D721Med (cell line): ENCODE measurements at regions not wholly inside any gene's neighbourhood (a gene's known extent, or its start where the extent isn't known, plus 50 kb on each side); places are given as distances from the start of the nearest gene placed in this dataset.

Source experiments
- DNase-seq: peaks from one replicate; pipeline ENCODE4 v3.0.0; 2011; ENCODE audit warnings: low spot score; ENCODE audit not compliant: insufficient read length
- FAIRE-seq: peaks from 2 replicates; lab custom pipeline; 2011; peaks lifted over from hg19 to GRCh38; lab: Jason Lieb, UNC
- TF ChIP-seq, protein P1 (sequence below): IDR thresholded peaks from 2 replicates; pipeline ENCODE4 v1.5.1; 2012; ENCODE audit warnings: mild to moderate bottlenecking, control low read depth; ENCODE audit not compliant: insufficient read depth; ENCODE audit errors: missing control alignments

DNA sequence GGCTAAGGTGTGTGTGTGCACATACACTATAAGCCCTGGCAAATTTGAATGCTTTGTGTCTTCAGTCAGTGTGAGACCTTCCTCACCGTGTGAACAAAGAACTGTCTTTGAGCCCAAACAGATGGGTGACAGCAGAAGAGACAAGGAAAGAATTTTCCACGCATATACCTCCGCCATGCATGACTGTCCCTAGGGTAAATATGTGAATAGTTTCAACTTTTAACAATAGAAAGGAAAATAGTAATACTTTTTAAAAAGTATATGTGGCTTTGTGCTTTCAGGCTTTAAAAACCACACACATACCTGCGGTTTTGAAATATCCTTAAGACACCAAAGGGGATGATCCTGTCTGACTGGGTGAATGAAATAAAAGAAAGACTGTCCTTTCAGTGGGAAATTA, 438.6 kb upstream of the MPDZ start:
- FAIRE-seq (no peak), DNase-seq (no peak)

DNA sequence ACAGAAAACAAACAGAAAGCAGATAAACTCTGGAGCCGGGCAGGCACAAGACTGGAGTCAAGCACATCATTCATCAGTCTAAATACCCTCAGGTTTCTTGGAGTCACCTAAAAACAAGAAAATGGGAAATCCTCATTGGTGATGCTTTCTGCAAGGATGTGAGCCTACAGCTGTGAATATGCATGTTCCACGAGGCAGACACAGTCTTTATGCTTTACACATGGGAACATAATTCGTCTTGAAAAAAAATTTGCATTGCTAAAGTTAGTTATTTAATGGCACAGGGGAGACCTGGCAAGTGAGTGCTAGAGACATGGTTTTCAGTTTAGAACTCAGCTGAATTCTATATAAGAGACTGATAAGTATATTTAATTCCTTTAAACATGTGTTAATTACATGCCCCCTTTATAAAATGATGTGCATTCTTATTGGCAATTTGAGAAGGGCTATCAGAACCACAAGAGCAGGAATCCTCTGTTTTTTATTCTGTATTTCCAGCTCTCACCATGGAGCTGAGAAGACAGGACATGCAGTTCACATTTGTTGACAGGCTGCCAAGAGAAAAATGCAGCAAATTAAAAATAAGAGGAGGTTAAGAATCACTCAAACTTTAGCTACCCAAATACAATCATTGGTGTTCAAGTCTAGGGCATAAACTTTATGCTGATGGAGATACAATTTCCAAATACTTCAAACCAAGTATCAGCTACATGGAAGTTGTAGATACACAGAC, 438.0 kb upstream of the MPDZ start:
- no peak for FAIRE-seq
- DNase-seq, result no peak
- TF ChIP-seq, protein P1, sequence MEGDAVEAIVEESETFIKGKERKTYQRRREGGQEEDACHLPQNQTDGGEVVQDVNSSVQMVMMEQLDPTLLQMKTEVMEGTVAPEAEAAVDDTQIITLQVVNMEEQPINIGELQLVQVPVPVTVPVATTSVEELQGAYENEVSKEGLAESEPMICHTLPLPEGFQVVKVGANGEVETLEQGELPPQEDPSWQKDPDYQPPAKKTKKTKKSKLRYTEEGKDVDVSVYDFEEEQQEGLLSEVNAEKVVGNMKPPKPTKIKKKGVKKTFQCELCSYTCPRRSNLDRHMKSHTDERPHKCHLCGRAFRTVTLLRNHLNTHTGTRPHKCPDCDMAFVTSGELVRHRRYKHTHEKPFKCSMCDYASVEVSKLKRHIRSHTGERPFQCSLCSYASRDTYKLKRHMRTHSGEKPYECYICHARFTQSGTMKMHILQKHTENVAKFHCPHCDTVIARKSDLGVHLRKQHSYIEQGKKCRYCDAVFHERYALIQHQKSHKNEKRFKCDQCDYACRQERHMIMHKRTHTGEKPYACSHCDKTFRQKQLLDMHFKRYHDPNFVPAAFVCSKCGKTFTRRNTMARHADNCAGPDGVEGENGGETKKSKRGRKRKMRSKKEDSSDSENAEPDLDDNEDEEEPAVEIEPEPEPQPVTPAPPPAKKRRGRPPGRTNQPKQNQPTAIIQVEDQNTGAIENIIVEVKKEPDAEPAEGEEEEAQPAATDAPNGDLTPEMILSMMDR, result no peak

More for the DNA sequence above, 438.6 kb upstream of the MPDZ start:
- TF ChIP-seq, protein P1, result no peak

DNA sequence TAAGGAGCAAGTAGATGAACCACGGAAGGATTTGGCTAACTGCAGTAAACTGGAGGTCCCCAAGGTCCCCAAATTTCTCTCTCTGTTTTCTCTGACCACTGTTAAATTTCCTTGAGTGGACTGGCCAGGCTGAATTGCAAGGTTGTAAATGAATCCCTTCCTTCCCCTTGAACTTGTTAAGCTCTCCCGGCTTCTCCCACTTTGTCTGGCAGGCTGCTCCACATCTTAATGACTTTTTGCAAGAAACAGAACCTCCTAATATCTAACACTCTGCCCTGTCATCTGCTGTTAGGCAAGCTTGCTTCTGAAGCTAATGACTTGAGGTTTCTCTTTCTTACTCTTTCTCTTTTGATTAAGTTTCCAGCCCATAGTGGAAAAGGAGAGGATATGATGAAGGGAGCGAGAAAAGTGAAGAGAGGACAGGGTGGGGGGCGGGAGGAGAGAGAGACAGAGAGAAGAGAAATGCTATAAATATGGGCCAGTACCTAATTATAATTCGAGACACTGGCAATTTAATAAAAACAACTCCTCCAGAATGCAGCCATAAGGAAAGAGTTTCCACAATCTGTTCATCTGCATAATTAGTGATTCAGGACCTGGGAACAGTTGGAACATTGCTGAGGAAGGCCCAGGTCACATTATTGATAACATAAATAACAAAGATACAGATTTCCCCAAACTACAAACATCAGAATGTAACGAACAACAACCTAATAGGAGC, 437.3 kb upstream of the MPDZ start:
- FAIRE-seq (no peak), DNase-seq (no peak)
- TF ChIP-seq, protein P1, result no peak

DNA sequence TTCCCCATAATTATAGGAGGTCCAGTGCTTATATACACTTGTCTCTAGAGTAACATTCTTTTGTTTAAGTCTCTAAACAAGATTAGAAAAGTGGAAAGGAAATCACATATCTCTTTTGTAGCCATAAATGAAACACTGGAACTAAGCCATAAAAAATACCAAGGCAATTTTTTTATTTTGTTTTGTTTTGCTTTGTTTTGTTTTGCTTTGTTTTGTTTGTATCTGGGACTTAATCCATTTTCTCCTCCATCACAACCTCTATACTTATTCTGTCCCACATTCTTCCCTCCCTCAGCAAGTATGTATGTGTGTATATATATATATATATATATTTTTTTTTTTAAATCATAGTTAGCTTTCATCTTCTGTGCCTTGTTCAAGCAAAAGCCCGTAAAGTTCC, 436.6 kb upstream of the MPDZ start:
- DNase-seq (no peak), FAIRE-seq (no peak)
- TF ChIP-seq, protein P1, result no peak

DNA sequence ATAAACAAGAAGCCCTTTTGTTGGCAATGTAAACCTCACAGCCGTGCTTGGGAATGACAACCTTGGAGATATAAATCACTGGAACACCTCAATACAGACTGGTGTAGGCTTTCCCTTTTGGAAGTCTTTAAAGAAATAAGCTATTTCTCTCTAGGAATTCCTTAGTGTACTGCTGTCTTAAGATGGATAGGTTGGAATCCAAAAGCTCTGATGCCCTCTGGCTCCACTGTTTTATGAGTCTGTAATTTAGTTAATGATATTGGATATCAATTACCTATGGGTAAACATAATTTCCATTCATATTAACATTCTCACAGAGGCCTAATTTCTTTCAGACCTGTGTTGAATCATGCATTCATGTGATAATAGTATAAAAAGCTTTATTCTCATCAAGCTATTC, 435.9 kb upstream of the MPDZ start:
- TF ChIP-seq, protein P1, result no peak
- no peak for FAIRE-seq
- no peak for DNase-seq

DNA sequence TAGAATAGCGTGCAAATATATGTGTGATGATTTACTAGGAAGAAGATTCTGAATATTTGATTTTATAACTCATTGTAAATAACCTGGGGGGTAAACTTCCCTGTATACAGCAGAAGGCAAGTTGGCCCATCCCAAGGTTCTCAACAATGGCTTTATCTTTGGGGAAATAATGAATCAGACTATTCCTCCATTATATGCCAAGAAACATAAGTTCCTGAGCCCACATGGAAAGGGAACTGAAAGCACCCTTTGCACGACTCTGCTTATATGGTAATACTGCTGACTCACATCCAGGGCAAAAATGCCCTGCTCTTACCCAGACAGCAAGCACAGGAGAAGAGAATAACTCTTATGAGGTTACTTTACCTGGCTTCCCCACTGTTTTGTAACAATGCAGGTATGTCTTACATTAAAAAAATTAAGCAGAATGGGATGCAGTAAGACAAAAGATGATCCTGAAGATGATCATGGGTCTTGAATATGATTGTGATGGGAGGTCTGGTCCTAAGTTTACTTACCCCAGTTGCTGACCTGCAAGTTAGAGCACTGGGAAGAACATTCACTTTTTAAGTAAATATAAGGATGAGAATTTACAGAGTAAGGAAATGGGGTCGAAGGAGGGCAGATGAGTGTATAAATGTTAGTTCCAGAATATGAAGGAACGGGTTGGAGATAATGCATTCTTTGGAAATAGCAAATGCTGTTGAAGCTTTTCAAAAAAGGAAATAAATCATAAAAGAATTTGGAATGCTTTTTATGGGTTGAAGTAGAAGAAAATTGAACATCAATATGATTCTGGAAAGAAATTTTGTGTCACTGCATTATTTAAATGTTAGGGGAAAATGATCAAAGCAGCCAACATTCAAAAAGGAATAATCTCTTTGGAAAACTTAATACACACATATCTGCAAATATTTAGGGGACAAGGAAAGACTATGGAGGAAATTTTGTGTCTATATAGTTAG, 428.4 kb upstream of the MPDZ start:
- no peak for DNase-seq
- TF ChIP-seq, protein P1, result no peak
- no peak for FAIRE-seq
